CD14-positive monocyte (primary cell): ENCODE measurements at regions not wholly inside any gene's neighbourhood (a gene's known extent, or its start where the extent isn't known, plus 50 kb on each side); places are given as distances from the start of the nearest gene placed in this dataset.

Experiments used
- DNase-seq, 3 donors: peaks; one replicate each; pipeline ENCODE4 v3.0.0-alpha.2; 2011 to 2022
- H2AFZ ChIP-seq: 2 replicates; pipeline ENCODE4 v1.6.0; 2012; ENCODE audit warnings: mild to moderate bottlenecking, low read depth, low read length, inconsistent platforms; ENCODE audit not compliant: insufficient read depth, poor library complexity, severe bottlenecking
- H3K27ac ChIP-seq, 2 donors: 1 replicate in 1 of 2; 2 replicates in 1 of 2; pipeline ENCODE4 v1.5.1; 2012 to 2013; ENCODE audit warnings: low read length in 2 of 2, control low read depth in 1 of 2, inconsistent platforms in 1 of 2, low read depth in 1 of 2, mild to moderate bottlenecking in 1 of 2
- H3K27me3 ChIP-seq, 2 donors: one replicate each; pipeline versions ENCODE4 v1.6.0 to v1.6.1; 2011 to 2013; ENCODE audit warnings: low read length in 2 of 2; ENCODE audit not compliant: control insufficient read depth in 2 of 2, insufficient read depth in 2 of 2
- H3K36me3 ChIP-seq, 2 donors: replicated peaks in 1 of 2; 1 replicate in 1 of 2; 2 replicates in 1 of 2; pipeline versions ENCODE4 v1.5.1 to v1.6.1; 2012 to 2013; ENCODE audit warnings: low read length in 2 of 2, control low read depth in 1 of 2, inconsistent platforms in 1 of 2, mild to moderate bottlenecking in 1 of 2; ENCODE audit not compliant: insufficient read depth in 2 of 2, control insufficient read depth in 1 of 2
- H3K4me1 ChIP-seq, 2 donors: 1 replicate in 1 of 2; 2 replicates in 1 of 2; pipeline versions ENCODE4 v1.5.1 to v1.6.1; 2012 to 2013; ENCODE audit warnings: low read length in 2 of 2, control low read depth in 1 of 2, inconsistent platforms in 1 of 2, mild to moderate bottlenecking in 1 of 2, moderate library complexity in 1 of 2; ENCODE audit not compliant: insufficient read depth in 2 of 2, control insufficient read depth in 1 of 2
- H3K4me2 ChIP-seq: replicated peaks from 2 replicates; pipeline ENCODE3; 2012; ENCODE audit warnings: low read length, moderate library complexity, mild to moderate bottlenecking; ENCODE audit not compliant: poor library complexity, severe bottlenecking; ENCODE audit errors: extremely low read depth
- H3K4me3 ChIP-seq, 3 experiments: fragments of 200-600 bp in 1 of 3; sonication (generic) in 1 of 3; replicated peaks in 1 of 3; 1 replicate in 2 of 3; 2 replicates in 1 of 3; pipeline ENCODE4 v1.5.1; 2011 to 2013; ENCODE audit warnings: low read length in 3 of 3, mild to moderate bottlenecking in 3 of 3, control low read depth in 2 of 3, low read depth in 2 of 3, inconsistent platforms in 1 of 3, moderate library complexity in 1 of 3
- H3K79me2 ChIP-seq: 2 replicates; pipeline ENCODE4 v1.6.0; 2012; ENCODE audit warnings: mild to moderate bottlenecking, control low read depth, inconsistent platforms, low read length, moderate library complexity; ENCODE audit not compliant: insufficient read depth
- H3K9ac ChIP-seq: 2 replicates; pipeline ENCODE4 v1.6.0; 2017; ENCODE audit warnings: low read length, mild to moderate bottlenecking; ENCODE audit not compliant: insufficient read depth, poor library complexity, severe bottlenecking
- H3K9me3 ChIP-seq, 2 donors: replicated peaks in 1 of 2; 1 replicate in 1 of 2; 2 replicates in 1 of 2; pipeline versions ENCODE4 v1.5.1 to v1.6.1; 2012 to 2013; ENCODE audit warnings: low read length in 2 of 2, control low read depth in 1 of 2; ENCODE audit not compliant: control insufficient read depth in 1 of 2, insufficient read depth in 1 of 2
- H4K20me1 ChIP-seq: 2 replicates; pipeline ENCODE4 v1.6.0; 2012; ENCODE audit warnings: mild to moderate bottlenecking, low read length, control low read depth, moderate library complexity; ENCODE audit not compliant: insufficient read depth
- H3K27ac Mint-ChIP-seq, 7 donors: one replicate each; pipeline ENCODE4 v1.8.0; 2020; ENCODE audit warnings: mild to moderate bottlenecking in 7 of 7, mixed read lengths in 7 of 7, moderate library complexity in 6 of 7, inconsistent platforms in 2 of 7
- H3K27me3 Mint-ChIP-seq, 3 donors: one replicate each; pipeline ENCODE4 v1.8.0; 2021 to 2022; ENCODE audit warnings: low read depth in 3 of 3, mild to moderate bottlenecking in 3 of 3, mixed read lengths in 3 of 3, moderate library complexity in 3 of 3, inconsistent platforms in 1 of 3
- H3K36me3 Mint-ChIP-seq, 2 donors: one replicate each; pipeline ENCODE4 v1.8.0; 2020; ENCODE audit warnings: mixed read lengths in 2 of 2, inconsistent platforms in 1 of 2, mild to moderate bottlenecking in 1 of 2
- H3K4me1 Mint-ChIP-seq: one replicate; pipeline ENCODE4 v1.8.0; 2020; ENCODE audit warnings: mild to moderate bottlenecking, mixed read lengths
- H3K4me3 Mint-ChIP-seq, 2 donors: one replicate each; pipeline ENCODE4 v1.8.0; 2020; ENCODE audit warnings: mild to moderate bottlenecking in 2 of 2, mixed read lengths in 2 of 2, moderate library complexity in 1 of 2
- H3K9me3 Mint-ChIP-seq, 7 donors: one replicate each; pipeline ENCODE4 v1.8.0; 2020 to 2022; ENCODE audit warnings: mixed read lengths in 7 of 7, mild to moderate bottlenecking in 6 of 7, moderate library complexity in 6 of 7, inconsistent platforms in 2 of 7
- WGBS: methylation state at CpG from one replicate; pipeline ENCODE4 v1.1.5; 2013; ENCODE audit warnings: missing lambda C conversion rate; ENCODE audit not compliant: insufficient coverage; 5-methylcytosine and 5-hydroxymethylcytosine counted together
- intact Hi-C, 2 donors: fragments of 100-400 bp; cut with micrococcal nuclease; formaldehyde crosslinking; loops; one replicate each; pipeline versions ENCODE4 v1.15.0 to v1.15.1; 2023
- TF ChIP-seq, protein P1 (sequence below): fragments of 200-600 bp; IDR thresholded peaks from one replicate; pipeline ENCODE4 v1.8.0; 2022; ENCODE audit warnings: antibody characterized with exemption, mild to moderate bottlenecking

GRCh38 chr4:155488691-155489090 is 111.9 kb upstream of the MAP9 start:
- no peaks in the 10 kb centered on the region for H3K4me1 ChIP-seq
- WGBS, result no CpG with 5 or more reads among the region's 2 CpGs
- no peak overlapping the region for H3K4me2 ChIP-seq
- no peak overlapping the region for H3K27ac Mint-ChIP-seq
- no peaks in the 10 kb centered on the region for H3K36me3 ChIP-seq
- no peaks in the 10 kb centered on the region for H3K27me3 Mint-ChIP-seq
- H3K9me3 ChIP-seq, result no peaks in the 10 kb centered on the region
- no peaks in the 10 kb centered on the region for H3K79me2 ChIP-seq
- H3K9me3 Mint-ChIP-seq, result peaks cover 0 to 10% (median 0%) of the 10 kb centered on the region in 7 donors
- H2AFZ ChIP-seq, result no peak overlapping the region
- no peak for DNase-seq
- intact Hi-C loops, result no loop called here
- H3K36me3 Mint-ChIP-seq, result no peaks in the 10 kb centered on the region
- H3K4me3 ChIP-seq, result no peak overlapping the region
- H3K27ac ChIP-seq, result no peak overlapping the region
- TF ChIP-seq, protein P1, sequence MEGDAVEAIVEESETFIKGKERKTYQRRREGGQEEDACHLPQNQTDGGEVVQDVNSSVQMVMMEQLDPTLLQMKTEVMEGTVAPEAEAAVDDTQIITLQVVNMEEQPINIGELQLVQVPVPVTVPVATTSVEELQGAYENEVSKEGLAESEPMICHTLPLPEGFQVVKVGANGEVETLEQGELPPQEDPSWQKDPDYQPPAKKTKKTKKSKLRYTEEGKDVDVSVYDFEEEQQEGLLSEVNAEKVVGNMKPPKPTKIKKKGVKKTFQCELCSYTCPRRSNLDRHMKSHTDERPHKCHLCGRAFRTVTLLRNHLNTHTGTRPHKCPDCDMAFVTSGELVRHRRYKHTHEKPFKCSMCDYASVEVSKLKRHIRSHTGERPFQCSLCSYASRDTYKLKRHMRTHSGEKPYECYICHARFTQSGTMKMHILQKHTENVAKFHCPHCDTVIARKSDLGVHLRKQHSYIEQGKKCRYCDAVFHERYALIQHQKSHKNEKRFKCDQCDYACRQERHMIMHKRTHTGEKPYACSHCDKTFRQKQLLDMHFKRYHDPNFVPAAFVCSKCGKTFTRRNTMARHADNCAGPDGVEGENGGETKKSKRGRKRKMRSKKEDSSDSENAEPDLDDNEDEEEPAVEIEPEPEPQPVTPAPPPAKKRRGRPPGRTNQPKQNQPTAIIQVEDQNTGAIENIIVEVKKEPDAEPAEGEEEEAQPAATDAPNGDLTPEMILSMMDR, result no peak
- no peaks in the 10 kb centered on the region for H3K4me1 Mint-ChIP-seq
- H4K20me1 ChIP-seq, result no peaks in the 10 kb centered on the region
- H3K27me3 ChIP-seq, result no peaks in the 10 kb centered on the region
- H3K4me3 Mint-ChIP-seq, result no peak overlapping the region
- H3K9ac ChIP-seq, result no peak overlapping the region

DNA sequence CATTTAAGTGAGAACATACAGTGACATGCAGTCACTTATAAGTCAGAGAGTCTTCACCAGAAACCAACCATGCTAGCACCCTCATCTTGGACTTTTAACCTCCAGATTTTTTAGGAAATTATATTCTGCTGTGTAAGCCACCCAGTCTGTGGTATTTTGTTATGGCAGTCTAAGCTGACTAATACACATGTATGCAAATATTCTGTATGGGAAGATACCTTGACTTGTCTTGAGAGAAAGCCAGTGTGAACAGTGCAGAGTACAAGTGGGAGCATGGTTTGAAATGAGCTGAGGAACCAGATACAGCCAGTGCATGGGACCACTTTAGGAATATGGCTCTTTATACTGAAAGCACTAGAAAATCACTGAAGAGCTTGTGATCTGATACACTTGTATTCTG is 110.4 kb upstream of the MAP9 start:
- Mint-ChIP-seq H3K27me3 (no peaks in the 10 kb centered on the region), H3K4me1 (no peaks in the 10 kb centered on the region), H3K36me3 (no peaks in the 10 kb centered on the region), H3K27ac (no peak overlapping the region), H3K4me3 (no peak overlapping the region), H3K9me3 (peaks cover 0 to 10% (median 0%) of the 10 kb centered on the region in 7 donors)
- H2AFZ ChIP-seq, result no peak overlapping the region
- no peaks in the 10 kb centered on the region for H3K27me3 ChIP-seq
- no peaks in the 10 kb centered on the region for H3K36me3 ChIP-seq
- no peaks in the 10 kb centered on the region for H4K20me1 ChIP-seq
- intact Hi-C loops, result no loop called here
- no peaks in the 10 kb centered on the region for H3K79me2 ChIP-seq
- TF ChIP-seq, protein P1, result no peak
- no peak overlapping the region for H3K4me2 ChIP-seq
- no peak overlapping the region for H3K27ac ChIP-seq
- no peak overlapping the region for H3K4me3 ChIP-seq
- H3K9me3 ChIP-seq, result no peaks in the 10 kb centered on the region
- no peak for DNase-seq
- H3K9ac ChIP-seq, result no peak overlapping the region
- H3K4me1 ChIP-seq, result no peaks in the 10 kb centered on the region
